Raji (cell line): ENCODE measurements at regions not wholly inside any gene's neighbourhood (a gene's known extent, or its start where the extent isn't known, plus 50 kb on each side); places are given as distances from the start of the nearest gene placed in this dataset.

Experiments used
- POLR2A ChIP-seq: IDR thresholded peaks from 2 replicates; pipeline ENCODE4 v1.6.1; 2011; ENCODE audit warnings: low read depth, low read length, control low read depth; ENCODE audit not compliant: insufficient read depth

DNA sequence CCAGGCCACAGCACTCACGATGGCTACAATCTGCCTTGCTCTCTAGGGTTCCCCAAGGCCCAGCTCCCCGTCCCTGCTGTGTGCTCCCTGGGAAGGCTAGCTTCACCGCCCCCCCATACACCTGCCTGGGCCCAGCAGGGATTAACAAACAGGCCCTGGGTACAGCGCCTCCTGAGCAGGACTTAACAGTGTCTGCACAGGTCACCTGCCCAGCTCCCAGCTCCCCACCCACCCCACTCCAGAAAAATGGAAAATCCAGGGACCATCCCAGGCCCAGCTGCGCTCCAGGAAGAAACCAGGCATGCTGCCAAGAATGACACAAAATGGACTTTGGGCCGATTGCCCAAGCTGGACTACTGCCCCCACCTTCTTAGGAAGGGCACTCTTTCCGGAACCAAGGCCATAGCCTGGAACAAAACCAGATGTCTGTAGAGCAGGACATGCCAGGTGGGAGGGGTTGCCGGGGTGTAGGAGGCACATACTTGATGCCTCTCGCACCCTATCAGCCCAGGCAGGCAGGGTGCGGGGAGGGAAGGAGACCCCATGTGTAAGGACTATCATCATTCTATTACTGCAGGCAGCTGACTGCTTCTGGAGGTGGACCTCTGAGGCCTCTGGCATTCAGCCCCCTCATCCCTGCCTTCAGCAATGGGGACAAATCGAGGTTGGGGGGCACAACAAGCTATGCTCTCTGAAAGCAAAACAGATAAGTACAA lies 104.9 kb downstream of the SNX5 start:
- TF ChIP-seq POLR2A: no peak

DNA sequence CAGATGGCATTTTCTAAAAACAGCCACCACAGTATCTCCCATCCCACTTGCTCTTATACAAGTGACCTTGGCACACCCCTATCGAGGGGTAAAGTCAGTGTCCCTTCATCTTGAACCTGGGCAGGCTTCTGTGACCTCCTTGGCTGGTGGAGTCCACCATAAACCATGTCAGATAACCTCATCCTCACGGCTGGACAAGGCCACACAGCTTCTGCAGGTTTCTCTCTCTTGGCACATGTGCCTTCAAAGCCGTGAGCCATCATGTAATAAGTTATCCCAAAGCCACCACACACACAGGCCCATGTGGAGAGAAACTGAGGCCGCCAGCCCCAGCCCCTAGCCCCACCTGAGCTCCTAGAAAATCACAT lies 105.4 kb downstream of the SNX5 start:
- TF ChIP-seq POLR2A: no peak

DNA sequence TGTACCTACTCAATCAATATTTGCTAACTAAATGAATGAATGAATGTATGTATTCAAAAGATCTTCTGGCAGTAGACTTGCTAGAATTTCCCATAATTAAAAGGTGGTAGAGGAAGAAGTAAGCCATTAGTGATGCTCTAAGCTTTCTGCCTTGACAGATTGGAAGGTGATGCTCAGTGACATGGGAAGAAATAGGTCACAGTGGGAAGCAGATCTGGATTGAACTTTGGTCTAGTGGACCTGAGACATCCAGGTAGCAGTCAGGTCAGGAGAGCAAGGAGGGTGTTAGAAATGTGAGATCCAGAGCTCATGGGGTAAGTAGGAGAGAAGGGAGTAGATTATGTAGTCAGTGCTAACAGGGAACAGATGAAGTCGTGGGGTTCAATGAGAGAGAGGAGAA lies 106.4 kb downstream of the SNX5 start:
- no peak for TF ChIP-seq POLR2A

DNA sequence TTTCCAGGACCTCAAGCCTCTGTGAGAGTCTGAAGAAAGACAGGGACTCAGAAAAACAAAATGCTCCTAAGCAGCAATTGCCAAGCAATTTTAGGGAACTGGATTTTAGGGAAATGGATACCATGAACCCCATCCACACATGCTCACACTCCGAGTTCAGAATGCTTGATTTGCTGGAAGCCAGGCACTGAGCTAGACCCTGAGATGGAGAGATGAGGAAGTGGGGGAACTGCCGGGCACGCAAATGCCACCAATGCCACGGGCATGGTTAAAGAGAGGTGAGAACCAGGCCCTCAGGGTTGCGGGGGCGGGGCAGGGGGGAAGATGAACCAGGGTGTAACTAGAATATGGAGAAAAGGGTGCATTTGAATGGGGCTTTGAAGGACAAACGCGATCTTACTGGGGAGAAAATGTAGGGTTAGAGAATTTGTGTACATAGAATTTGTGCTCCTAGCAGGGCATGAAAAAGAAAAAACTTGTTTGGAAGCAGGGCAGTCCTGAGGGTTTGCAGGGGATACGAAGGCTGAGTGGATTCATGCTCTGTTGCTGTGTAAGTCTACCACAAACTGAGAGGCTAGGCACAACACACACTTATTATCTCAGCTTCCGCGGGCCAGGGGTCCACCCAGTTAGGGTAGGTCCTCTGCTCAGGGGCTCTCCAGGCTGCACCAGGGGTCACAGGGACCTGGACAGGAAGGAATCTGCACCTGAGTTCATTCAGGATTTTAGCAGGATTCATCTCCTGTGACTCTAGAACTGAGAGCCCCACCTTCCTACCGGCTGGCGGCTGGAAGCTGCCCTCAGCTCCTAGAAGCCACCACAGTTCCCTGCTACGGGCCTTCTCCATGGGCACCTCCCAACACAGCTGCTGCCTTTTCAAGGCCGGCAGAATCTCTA lies 108.0 kb downstream of the SNX5 start:
- no peak for TF ChIP-seq POLR2A

GRCh38 chr20:17859616-17860232 lies 108.9 kb downstream of the SNX5 start:
- TF ChIP-seq POLR2A: no peak

- no peak for TF ChIP-seq POLR2A
Observed at GRCh38 chr20:17859002-17859615, 109.5 kb downstream of the SNX5 start.

DNA sequence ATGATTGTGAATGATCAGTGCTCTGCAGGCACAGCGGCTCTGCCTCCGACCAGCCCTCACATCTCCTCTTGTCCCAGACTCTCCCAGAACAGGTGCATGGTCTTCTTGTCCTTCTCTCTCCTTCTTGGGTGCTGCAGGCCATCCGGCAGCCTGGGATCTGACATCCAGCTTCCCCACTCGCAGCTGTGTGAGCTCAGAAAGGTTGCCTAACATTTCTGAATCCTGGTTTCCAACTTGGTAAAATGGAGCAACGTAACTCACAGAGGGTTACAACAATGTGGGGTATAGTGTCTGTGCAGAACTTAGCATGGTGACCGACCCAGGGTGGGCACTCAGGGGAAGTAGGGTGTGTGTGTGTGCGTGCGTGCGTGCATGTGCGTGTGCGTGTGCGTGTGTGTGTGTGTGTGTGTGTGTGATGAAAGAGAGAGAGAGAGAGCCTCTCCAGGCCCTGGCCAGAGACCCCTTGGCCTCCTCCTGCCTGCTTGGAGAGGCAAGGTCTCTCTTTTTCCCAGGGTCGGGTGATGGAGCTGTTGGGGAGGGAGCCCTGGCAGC lies 110.1 kb downstream of the SNX5 start:
- no peak for TF ChIP-seq POLR2A

DNA sequence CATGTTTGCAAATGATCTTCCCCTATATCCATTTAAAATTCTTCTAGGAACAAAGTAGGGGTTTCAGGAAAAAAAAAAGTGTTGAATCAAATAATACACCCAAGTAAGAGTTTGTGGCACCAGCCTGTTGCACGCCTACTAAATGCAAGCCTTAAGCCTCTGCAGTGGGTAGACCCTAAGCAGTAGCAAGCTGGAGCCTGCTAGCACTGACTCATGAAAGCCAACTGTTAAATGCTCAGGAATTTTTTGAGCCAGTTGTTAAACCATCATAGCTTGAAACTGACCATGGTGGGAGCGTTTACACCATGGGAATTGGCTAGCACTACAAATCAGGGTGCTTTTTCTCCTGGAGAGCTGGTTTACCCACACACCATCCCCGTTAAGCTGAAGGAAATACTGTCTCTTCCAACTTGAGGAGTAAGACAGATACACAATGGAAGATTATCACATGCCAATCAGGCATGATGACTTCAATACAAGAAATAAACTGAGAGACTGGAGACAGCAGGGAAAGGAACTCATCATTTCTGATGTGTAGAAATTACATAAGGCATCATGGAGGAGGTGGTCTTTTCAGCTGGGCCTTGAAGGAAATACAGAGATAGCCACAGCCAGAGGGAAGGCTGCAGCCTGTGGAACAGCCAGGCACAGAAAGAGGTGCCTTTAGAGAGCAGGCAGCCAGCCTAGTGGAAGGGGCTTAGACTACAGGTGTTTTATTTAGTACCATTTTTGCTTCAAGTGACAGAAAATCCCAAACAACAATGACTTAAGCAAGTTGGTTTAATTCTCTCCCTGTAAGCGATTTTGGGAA lies 110.8 kb downstream of the SNX5 start:
- no peak for TF ChIP-seq POLR2A

GRCh38 chr20:17856837-17857605 lies 111.6 kb downstream of the SNX5 start:
- TF ChIP-seq POLR2A: no peak

GRCh38 chr20:17856024-17856564 lies 112.5 kb downstream of the SNX5 start:
- TF ChIP-seq POLR2A: no peak

DNA sequence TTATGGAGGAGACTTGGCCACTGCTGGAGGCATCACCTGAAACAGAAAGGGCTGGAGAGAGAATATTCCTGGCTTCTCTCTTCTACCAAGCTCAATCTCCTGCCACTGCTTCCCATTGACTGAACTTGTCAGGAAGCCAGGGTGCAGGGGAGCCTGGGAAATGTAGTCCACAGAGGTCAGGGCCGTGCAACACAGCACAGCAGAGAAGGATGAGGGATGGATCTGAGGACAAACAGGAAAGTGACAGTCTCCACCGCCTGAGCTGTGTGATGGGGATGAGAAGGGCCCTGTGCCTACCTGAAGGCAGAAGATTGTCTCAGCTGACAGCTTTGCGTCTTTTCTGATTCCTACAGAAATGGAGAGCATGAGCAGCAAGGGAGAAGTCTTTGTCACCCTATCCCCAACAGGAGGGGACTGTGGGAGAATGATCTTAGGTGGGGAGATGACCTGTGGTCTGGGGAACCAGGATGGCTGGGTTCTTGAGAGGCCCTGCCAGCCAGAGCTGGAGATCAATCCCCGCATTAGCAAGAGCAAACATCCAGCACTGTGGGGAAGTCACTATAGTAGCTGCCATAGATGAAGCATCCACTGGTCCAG lies 114.2 kb downstream of the SNX5 start:
- no peak for TF ChIP-seq POLR2A

DNA sequence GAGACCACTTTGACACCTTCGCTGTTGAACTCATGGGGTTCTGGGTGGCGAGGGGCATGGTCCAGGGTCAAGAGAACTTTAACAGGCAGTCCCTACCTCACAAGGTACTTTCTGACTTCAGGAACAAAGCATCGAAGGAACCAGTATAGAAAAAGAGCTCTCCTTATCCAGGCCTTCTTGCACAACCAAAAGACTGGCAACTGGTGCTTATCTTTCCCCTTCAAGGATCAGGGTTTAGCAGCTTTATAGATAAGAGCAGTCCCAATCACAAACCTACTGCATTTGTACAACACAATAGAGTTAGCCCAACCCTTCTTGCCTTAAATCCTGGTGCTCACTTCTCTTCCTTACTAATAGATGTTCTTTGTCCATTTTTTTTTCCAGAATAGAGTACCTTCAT lies 116.3 kb downstream of the SNX5 start:
- TF ChIP-seq POLR2A: no peak

GRCh38 chr20:17850684-17851026 lies 117.9 kb downstream of the SNX5 start:
- no peak for TF ChIP-seq POLR2A
